GM23338 (cell line): ENCODE measurements at regions not wholly inside any gene's neighbourhood (a gene's known extent, or its start where the extent isn't known, plus 50 kb on each side); places are given as distances from the start of the nearest gene placed in this dataset.

Experiments
- ATAC-seq: fragments of 200-7000 bp; cut with Tn5 transposase; 3 replicates; pipeline ENCODE4 v1.9.1; 2020
- DNase-seq: peaks from one replicate; pipeline ENCODE4 v3.0.0-alpha.2; 2015; ENCODE audit warnings: low spot score
- H2AFZ ChIP-seq: fragments of 200-600 bp; sonication (generic); 2 replicates; pipeline ENCODE4 v1.8.0; 2016; ENCODE audit warnings: antibody characterized with exemption, mild to moderate bottlenecking, moderate library complexity
- H3F3A ChIP-seq: fragments of 200-600 bp; sonication (generic); replicated peaks from 2 replicates; pipeline ENCODE4 v1.8.0; 2017; ENCODE audit warnings: antibody characterized with exemption, mixed run types, low read depth
- H3K27ac ChIP-seq: fragments of 200-600 bp; sonication (generic); 2 replicates; pipeline ENCODE4 v1.6.1; 2016; ENCODE audit warnings: low read depth
- H3K27me3 ChIP-seq: fragments of 200-600 bp; sonication (generic); 2 replicates; pipeline ENCODE4 v1.8.0; 2016; ENCODE audit warnings: mild to moderate bottlenecking, mixed run types, moderate library complexity; ENCODE audit not compliant: insufficient read depth
- H3K36me3 ChIP-seq: fragments of 200-600 bp; sonication (generic); 2 replicates; pipeline ENCODE4 v1.8.0; 2016; ENCODE audit warnings: mild to moderate bottlenecking; ENCODE audit not compliant: insufficient read depth
- H3K4me1 ChIP-seq: fragments of 200-600 bp; sonication (generic); 2 replicates; pipeline ENCODE4 v1.8.0; 2016; ENCODE audit warnings: mild to moderate bottlenecking, moderate library complexity; ENCODE audit not compliant: insufficient read depth
- H3K4me2 ChIP-seq: fragments of 200-600 bp; sonication (generic); 2 replicates; pipeline ENCODE4 v1.7.1; 2017; ENCODE audit warnings: mixed run types
- H3K4me3 ChIP-seq: fragments of 200-600 bp; sonication (generic); 2 replicates; pipeline ENCODE4 v1.6.1; 2016; ENCODE audit warnings: mixed run types
- H3K79me2 ChIP-seq: fragments of 200-600 bp; sonication (generic); replicated peaks from 2 replicates; pipeline ENCODE4 v1.8.0; 2017; ENCODE audit warnings: mild to moderate bottlenecking; ENCODE audit not compliant: insufficient read depth
- H3K9me2 ChIP-seq: fragments of 200-600 bp; sonication (generic); 2 replicates; pipeline ENCODE4 v1.8.0; 2017; ENCODE audit not compliant: insufficient read depth
- H4K20me1 ChIP-seq: fragments of 200-600 bp; sonication (generic); replicated peaks from 2 replicates; pipeline ENCODE4 v1.8.0; 2017; ENCODE audit warnings: mild to moderate bottlenecking; ENCODE audit not compliant: insufficient read depth
- H3K27ac Mint-ChIP-seq: 2 replicates; pipeline ENCODE4 v1.8.0; 2020; ENCODE audit warnings: inconsistent platforms, mild to moderate bottlenecking, moderate library complexity, mixed read lengths
- H3K27me3 Mint-ChIP-seq: 3 replicates; pipeline ENCODE4 v1.8.0; 2022; ENCODE audit warnings: low read depth, mild to moderate bottlenecking, moderate library complexity, mixed read lengths, inconsistent platforms; ENCODE audit not compliant: insufficient read depth, poor library complexity
- H3K36me3 Mint-ChIP-seq: 3 replicates; pipeline ENCODE4 v1.8.0; 2021; ENCODE audit warnings: low read depth, mild to moderate bottlenecking, inconsistent platforms, moderate library complexity, mixed read lengths
- H3K4me1 Mint-ChIP-seq: 3 replicates; pipeline ENCODE4 v1.8.0; 2020; ENCODE audit warnings: mild to moderate bottlenecking, inconsistent platforms, mixed read lengths
- H3K4me3 Mint-ChIP-seq: 3 replicates; pipeline ENCODE4 v1.8.0; 2021; ENCODE audit warnings: moderate library complexity, mild to moderate bottlenecking, inconsistent platforms, mixed read lengths
- H3K9me3 Mint-ChIP-seq: 3 replicates; pipeline ENCODE4 v1.8.0; 2020; ENCODE audit warnings: moderate library complexity, mild to moderate bottlenecking, inconsistent platforms, mixed read lengths
- CREB1 ChIP-seq: fragments of 250-450 bp; sonication (Bioruptor Pico); IDR thresholded peaks from 2 replicates; pipeline ENCODE4 v1.5.0; 2020; ENCODE audit warnings: low read depth, mild to moderate bottlenecking, moderate library complexity
- EZH2 ChIP-seq: fragments of 200-600 bp; sonication (generic); IDR thresholded peaks from one replicate; pipeline ENCODE4 v1.8.0; 2017; ENCODE audit warnings: antibody characterized with exemption, mild to moderate bottlenecking, low read depth; ENCODE audit not compliant: unreplicated experiment
- EZH2phosphoT487 ChIP-seq: fragments of 200-600 bp; sonication (generic); IDR thresholded peaks from one replicate; pipeline ENCODE4 v1.8.1; 2018; ENCODE audit warnings: antibody characterized with exemption; ENCODE audit not compliant: unreplicated experiment
- JUNB ChIP-seq: IDR thresholded peaks from one replicate; pipeline ENCODE4 v1.6.1; 2016; ENCODE audit warnings: antibody characterized with exemption; ENCODE audit not compliant: unreplicated experiment
- NANOG ChIP-seq: IDR thresholded peaks from 2 replicates; pipeline ENCODE4 v1.6.1; 2016; ENCODE audit warnings: antibody characterized with exemption, borderline replicate concordance
- POLR2AphosphoS5 ChIP-seq: IDR thresholded peaks from 2 replicates; pipeline ENCODE4 v1.6.1; 2016; ENCODE audit warnings: antibody characterized with exemption, low read depth
- STAT1 ChIP-seq: IDR thresholded peaks from one replicate; pipeline ENCODE4 v1.6.1; 2016; ENCODE audit warnings: antibody characterized with exemption; ENCODE audit not compliant: unreplicated experiment
- ZNF114 ChIP-seq: fragments of 250-450 bp; sonication (Bioruptor Pico); IDR thresholded peaks from 2 replicates; pipeline ENCODE4 v1.5.0; 2020; ENCODE audit warnings: mild to moderate bottlenecking, moderate library complexity
- ZNF331 ChIP-seq: fragments of 250-450 bp; sonication (Bioruptor Pico); IDR thresholded peaks from 2 replicates; pipeline ENCODE4 v1.5.0; 2020; ENCODE audit warnings: low read depth, mild to moderate bottlenecking, moderate library complexity
- TF ChIP-seq, protein P1 (sequence below): IDR thresholded peaks from one replicate; pipeline ENCODE4 v1.6.1; 2018; ENCODE audit warnings: antibody characterized with exemption; ENCODE audit not compliant: unreplicated experiment
- TF ChIP-seq, protein P2 (sequence below): fragments of 250-450 bp; sonication (Bioruptor Pico); IDR thresholded peaks from 2 replicates; pipeline ENCODE4 v1.5.0; 2020; ENCODE audit warnings: mild to moderate bottlenecking, moderate library complexity
- TF ChIP-seq, protein P3 (sequence below): IDR thresholded peaks from 2 replicates; pipeline ENCODE4 v1.6.1; 2016; ENCODE audit warnings: antibody characterized with exemption
- TF ChIP-seq, protein P4 (sequence below), 2 experiments: fragments of 200-600 bp in 1 of 2; sonication (generic) in 1 of 2; conservative IDR thresholded peaks; 2 replicates each; pipeline versions ENCODE4 v1.5.1 to v1.6.1; 2016 to 2017; ENCODE audit warnings: antibody characterized with exemption in 2 of 2, low read depth in 2 of 2, mild to moderate bottlenecking in 2 of 2, moderate library complexity in 1 of 2

DNA sequence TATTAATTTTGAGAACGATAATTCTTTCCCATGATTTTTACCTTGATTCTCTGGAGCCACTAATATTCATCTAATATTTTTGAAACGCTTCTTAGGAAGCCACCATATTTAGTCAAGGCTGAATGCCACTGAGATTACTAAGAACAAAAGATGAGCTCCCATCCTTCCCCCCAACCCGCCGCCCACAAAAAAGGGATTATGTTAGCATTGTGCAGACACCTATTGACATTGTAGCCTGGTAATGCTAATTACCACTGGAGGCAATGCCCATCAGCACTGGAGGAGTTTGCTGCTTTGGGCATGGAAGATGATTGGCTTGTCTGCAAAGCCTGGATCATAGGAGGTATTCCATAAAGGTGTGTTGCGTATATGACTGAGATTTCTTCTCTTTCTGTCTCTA lies 739.1 kb upstream of the WWC1 start:
- peaks cover 2% of the 10 kb centered on the region for H3K27me3 Mint-ChIP-seq
- H3F3A ChIP-seq: no peaks in the 10 kb centered on the region
- peaks cover 24% of the 10 kb centered on the region for H3K4me1 ChIP-seq
- H3K4me3 ChIP-seq: no peak overlapping the region
- H3K27ac ChIP-seq: no peak overlapping the region
- no peaks in the 10 kb centered on the region for H4K20me1 ChIP-seq
- H3K9me3 Mint-ChIP-seq: no peaks in the 10 kb centered on the region
- H3K36me3 Mint-ChIP-seq: no peaks in the 10 kb centered on the region
- no peak overlapping the region for H2AFZ ChIP-seq
- no peak overlapping the region for H3K4me3 Mint-ChIP-seq
- no peak for ATAC-seq
- 0 out of 2 replicates have a peak, but pooled peaks cover 3% of the 10 kb centered on the region for H3K9me2 ChIP-seq
- H3K27ac Mint-ChIP-seq: no peak overlapping the region
- H3K79me2 ChIP-seq: no peaks in the 10 kb centered on the region
- no peak overlapping the region for H3K4me2 ChIP-seq
- DNase-seq: no peak
- TF ChIP-seq, protein P1, sequence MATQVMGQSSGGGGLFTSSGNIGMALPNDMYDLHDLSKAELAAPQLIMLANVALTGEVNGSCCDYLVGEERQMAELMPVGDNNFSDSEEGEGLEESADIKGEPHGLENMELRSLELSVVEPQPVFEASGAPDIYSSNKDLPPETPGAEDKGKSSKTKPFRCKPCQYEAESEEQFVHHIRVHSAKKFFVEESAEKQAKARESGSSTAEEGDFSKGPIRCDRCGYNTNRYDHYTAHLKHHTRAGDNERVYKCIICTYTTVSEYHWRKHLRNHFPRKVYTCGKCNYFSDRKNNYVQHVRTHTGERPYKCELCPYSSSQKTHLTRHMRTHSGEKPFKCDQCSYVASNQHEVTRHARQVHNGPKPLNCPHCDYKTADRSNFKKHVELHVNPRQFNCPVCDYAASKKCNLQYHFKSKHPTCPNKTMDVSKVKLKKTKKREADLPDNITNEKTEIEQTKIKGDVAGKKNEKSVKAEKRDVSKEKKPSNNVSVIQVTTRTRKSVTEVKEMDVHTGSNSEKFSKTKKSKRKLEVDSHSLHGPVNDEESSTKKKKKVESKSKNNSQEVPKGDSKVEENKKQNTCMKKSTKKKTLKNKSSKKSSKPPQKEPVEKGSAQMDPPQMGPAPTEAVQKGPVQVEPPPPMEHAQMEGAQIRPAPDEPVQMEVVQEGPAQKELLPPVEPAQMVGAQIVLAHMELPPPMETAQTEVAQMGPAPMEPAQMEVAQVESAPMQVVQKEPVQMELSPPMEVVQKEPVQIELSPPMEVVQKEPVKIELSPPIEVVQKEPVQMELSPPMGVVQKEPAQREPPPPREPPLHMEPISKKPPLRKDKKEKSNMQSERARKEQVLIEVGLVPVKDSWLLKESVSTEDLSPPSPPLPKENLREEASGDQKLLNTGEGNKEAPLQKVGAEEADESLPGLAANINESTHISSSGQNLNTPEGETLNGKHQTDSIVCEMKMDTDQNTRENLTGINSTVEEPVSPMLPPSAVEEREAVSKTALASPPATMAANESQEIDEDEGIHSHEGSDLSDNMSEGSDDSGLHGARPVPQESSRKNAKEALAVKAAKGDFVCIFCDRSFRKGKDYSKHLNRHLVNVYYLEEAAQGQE: no peak
- TF ChIP-seq STAT1 (no peak), ZNF331 (no peak), NANOG (no peak), EZH2phosphoT487 (no peak), CREB1 (CRISPR knock-in tag) (no peak), JUNB (no peak), EZH2 (no peak), ZNF114 (CRISPR knock-in tag) (no peak), POLR2AphosphoS5 (no peak)
- TF ChIP-seq, protein P2, sequence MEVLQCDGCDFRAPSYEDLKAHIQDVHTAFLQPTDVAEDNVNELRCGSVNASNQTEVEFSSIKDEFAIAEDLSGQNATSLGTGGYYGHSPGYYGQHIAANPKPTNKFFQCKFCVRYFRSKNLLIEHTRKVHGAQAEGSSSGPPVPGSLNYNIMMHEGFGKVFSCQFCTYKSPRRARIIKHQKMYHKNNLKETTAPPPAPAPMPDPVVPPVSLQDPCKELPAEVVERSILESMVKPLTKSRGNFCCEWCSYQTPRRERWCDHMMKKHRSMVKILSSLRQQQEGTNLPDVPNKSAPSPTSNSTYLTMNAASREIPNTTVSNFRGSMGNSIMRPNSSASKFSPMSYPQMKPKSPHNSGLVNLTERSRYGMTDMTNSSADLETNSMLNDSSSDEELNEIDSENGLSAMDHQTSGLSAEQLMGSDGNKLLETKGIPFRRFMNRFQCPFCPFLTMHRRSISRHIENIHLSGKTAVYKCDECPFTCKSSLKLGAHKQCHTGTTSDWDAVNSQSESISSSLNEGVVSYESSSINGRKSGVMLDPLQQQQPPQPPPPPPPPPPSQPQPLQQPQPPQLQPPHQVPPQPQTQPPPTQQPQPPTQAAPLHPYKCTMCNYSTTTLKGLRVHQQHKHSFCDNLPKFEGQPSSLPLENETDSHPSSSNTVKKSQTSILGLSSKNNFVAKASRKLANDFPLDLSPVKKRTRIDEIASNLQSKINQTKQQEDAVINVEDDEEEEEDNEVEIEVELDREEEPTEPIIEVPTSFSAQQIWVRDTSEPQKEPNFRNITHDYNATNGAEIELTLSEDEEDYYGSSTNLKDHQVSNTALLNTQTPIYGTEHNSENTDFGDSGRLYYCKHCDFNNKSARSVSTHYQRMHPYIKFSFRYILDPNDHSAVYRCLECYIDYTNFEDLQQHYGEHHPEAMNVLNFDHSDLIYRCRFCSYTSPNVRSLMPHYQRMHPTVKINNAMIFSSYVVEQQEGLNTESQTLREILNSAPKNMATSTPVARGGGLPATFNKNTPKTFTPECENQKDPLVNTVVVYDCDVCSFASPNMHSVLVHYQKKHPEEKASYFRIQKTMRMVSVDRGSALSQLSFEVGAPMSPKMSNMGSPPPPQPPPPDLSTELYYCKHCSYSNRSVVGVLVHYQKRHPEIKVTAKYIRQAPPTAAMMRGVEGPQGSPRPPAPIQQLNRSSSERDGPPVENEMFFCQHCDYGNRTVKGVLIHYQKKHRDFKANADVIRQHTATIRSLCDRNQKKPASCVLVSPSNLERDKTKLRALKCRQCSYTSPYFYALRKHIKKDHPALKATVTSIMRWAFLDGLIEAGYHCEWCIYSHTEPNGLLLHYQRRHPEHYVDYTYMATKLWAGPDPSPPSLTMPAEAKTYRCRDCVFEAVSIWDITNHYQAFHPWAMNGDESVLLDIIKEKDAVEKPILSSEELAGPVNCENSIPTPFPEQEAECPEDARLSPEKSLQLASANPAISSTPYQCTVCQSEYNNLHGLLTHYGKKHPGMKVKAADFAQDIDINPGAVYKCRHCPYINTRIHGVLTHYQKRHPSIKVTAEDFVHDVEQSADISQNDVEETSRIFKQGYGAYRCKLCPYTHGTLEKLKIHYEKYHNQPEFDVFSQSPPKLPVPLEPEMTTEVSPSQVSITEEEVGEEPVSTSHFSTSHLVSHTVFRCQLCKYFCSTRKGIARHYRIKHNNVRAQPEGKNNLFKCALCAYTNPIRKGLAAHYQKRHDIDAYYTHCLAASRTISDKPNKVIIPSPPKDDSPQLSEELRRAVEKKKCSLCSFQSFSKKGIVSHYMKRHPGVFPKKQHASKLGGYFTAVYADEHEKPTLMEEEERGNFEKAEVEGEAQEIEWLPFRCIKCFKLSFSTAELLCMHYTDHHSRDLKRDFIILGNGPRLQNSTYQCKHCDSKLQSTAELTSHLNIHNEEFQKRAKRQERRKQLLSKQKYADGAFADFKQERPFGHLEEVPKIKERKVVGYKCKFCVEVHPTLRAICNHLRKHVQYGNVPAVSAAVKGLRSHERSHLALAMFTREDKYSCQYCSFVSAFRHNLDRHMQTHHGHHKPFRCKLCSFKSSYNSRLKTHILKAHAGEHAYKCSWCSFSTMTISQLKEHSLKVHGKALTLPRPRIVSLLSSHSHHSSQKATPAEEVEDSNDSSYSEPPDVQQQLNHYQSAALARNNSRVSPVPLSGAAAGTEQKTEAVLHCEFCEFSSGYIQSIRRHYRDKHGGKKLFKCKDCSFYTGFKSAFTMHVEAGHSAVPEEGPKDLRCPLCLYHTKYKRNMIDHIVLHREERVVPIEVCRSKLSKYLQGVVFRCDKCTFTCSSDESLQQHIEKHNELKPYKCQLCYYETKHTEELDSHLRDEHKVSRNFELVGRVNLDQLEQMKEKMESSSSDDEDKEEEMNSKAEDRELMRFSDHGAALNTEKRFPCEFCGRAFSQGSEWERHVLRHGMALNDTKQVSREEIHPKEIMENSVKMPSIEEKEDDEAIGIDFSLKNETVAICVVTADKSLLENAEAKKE (CRISPR knock-in tag): no peak
- TF ChIP-seq, protein P3, sequence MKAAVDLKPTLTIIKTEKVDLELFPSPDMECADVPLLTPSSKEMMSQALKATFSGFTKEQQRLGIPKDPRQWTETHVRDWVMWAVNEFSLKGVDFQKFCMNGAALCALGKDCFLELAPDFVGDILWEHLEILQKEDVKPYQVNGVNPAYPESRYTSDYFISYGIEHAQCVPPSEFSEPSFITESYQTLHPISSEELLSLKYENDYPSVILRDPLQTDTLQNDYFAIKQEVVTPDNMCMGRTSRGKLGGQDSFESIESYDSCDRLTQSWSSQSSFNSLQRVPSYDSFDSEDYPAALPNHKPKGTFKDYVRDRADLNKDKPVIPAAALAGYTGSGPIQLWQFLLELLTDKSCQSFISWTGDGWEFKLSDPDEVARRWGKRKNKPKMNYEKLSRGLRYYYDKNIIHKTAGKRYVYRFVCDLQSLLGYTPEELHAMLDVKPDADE: no peak
- TF ChIP-seq, protein P4, sequence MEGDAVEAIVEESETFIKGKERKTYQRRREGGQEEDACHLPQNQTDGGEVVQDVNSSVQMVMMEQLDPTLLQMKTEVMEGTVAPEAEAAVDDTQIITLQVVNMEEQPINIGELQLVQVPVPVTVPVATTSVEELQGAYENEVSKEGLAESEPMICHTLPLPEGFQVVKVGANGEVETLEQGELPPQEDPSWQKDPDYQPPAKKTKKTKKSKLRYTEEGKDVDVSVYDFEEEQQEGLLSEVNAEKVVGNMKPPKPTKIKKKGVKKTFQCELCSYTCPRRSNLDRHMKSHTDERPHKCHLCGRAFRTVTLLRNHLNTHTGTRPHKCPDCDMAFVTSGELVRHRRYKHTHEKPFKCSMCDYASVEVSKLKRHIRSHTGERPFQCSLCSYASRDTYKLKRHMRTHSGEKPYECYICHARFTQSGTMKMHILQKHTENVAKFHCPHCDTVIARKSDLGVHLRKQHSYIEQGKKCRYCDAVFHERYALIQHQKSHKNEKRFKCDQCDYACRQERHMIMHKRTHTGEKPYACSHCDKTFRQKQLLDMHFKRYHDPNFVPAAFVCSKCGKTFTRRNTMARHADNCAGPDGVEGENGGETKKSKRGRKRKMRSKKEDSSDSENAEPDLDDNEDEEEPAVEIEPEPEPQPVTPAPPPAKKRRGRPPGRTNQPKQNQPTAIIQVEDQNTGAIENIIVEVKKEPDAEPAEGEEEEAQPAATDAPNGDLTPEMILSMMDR (conservative IDR thresholded peaks at IDR 0.05; ENCODE audit: low read depth in 2 of 2): no peak
- peaks cover 35% of the 10 kb centered on the region for H3K4me1 Mint-ChIP-seq
- H3K27me3 ChIP-seq: no peaks in the 10 kb centered on the region
- no peaks in the 10 kb centered on the region for H3K36me3 ChIP-seq
